GM23338 (cell line): ENCODE measurements at regions not wholly inside any gene's neighbourhood (a gene's known extent, or its start where the extent isn't known, plus 50 kb on each side); places are given as distances from the start of the nearest gene placed in this dataset.
A peak's percentile ranks its signal among the peaks of the same experiment; 100 is the strongest.
"Not testable (repeated sequence)": the region's sequence is repeated elsewhere in the genome, so short reads cannot be mapped to it uniquely, and the experiment has no call there.

ENCODE experiments used
- ATAC-seq: fragments of 200-7000 bp; cut with Tn5 transposase; 3 replicates; pipeline ENCODE4 v1.9.1; 2020
- DNase-seq: peaks from one replicate; pipeline ENCODE4 v3.0.0-alpha.2; 2015; ENCODE audit warnings: low spot score
- H2AFZ ChIP-seq: fragments of 200-600 bp; sonication (generic); 2 replicates; pipeline ENCODE4 v1.8.0; 2016; ENCODE audit warnings: antibody characterized with exemption, mild to moderate bottlenecking, moderate library complexity
- H3F3A ChIP-seq: fragments of 200-600 bp; sonication (generic); replicated peaks from 2 replicates; pipeline ENCODE4 v1.8.0; 2017; ENCODE audit warnings: antibody characterized with exemption, mixed run types, low read depth
- H3K27ac ChIP-seq: fragments of 200-600 bp; sonication (generic); 2 replicates; pipeline ENCODE4 v1.6.1; 2016; ENCODE audit warnings: low read depth
- H3K27me3 ChIP-seq: fragments of 200-600 bp; sonication (generic); 2 replicates; pipeline ENCODE4 v1.8.0; 2016; ENCODE audit warnings: mild to moderate bottlenecking, mixed run types, moderate library complexity; ENCODE audit not compliant: insufficient read depth
- H3K36me3 ChIP-seq: fragments of 200-600 bp; sonication (generic); 2 replicates; pipeline ENCODE4 v1.8.0; 2016; ENCODE audit warnings: mild to moderate bottlenecking; ENCODE audit not compliant: insufficient read depth
- H3K4me1 ChIP-seq: fragments of 200-600 bp; sonication (generic); 2 replicates; pipeline ENCODE4 v1.8.0; 2016; ENCODE audit warnings: mild to moderate bottlenecking, moderate library complexity; ENCODE audit not compliant: insufficient read depth
- H3K4me2 ChIP-seq: fragments of 200-600 bp; sonication (generic); 2 replicates; pipeline ENCODE4 v1.7.1; 2017; ENCODE audit warnings: mixed run types
- H3K4me3 ChIP-seq: fragments of 200-600 bp; sonication (generic); 2 replicates; pipeline ENCODE4 v1.6.1; 2016; ENCODE audit warnings: mixed run types
- H3K79me2 ChIP-seq: fragments of 200-600 bp; sonication (generic); replicated peaks from 2 replicates; pipeline ENCODE4 v1.8.0; 2017; ENCODE audit warnings: mild to moderate bottlenecking; ENCODE audit not compliant: insufficient read depth
- H3K9me2 ChIP-seq: fragments of 200-600 bp; sonication (generic); 2 replicates; pipeline ENCODE4 v1.8.0; 2017; ENCODE audit not compliant: insufficient read depth
- H4K20me1 ChIP-seq: fragments of 200-600 bp; sonication (generic); replicated peaks from 2 replicates; pipeline ENCODE4 v1.8.0; 2017; ENCODE audit warnings: mild to moderate bottlenecking; ENCODE audit not compliant: insufficient read depth
- H3K27ac Mint-ChIP-seq: 2 replicates; pipeline ENCODE4 v1.8.0; 2020; ENCODE audit warnings: inconsistent platforms, mild to moderate bottlenecking, moderate library complexity, mixed read lengths
- H3K27me3 Mint-ChIP-seq: 3 replicates; pipeline ENCODE4 v1.8.0; 2022; ENCODE audit warnings: low read depth, mild to moderate bottlenecking, moderate library complexity, mixed read lengths, inconsistent platforms; ENCODE audit not compliant: insufficient read depth, poor library complexity
- H3K36me3 Mint-ChIP-seq: 3 replicates; pipeline ENCODE4 v1.8.0; 2021; ENCODE audit warnings: low read depth, mild to moderate bottlenecking, inconsistent platforms, moderate library complexity, mixed read lengths
- H3K4me1 Mint-ChIP-seq: 3 replicates; pipeline ENCODE4 v1.8.0; 2020; ENCODE audit warnings: mild to moderate bottlenecking, inconsistent platforms, mixed read lengths
- H3K4me3 Mint-ChIP-seq: 3 replicates; pipeline ENCODE4 v1.8.0; 2021; ENCODE audit warnings: moderate library complexity, mild to moderate bottlenecking, inconsistent platforms, mixed read lengths
- H3K9me3 Mint-ChIP-seq: 3 replicates; pipeline ENCODE4 v1.8.0; 2020; ENCODE audit warnings: moderate library complexity, mild to moderate bottlenecking, inconsistent platforms, mixed read lengths
- CREB1 ChIP-seq: fragments of 250-450 bp; sonication (Bioruptor Pico); IDR thresholded peaks from 2 replicates; pipeline ENCODE4 v1.5.0; 2020; ENCODE audit warnings: low read depth, mild to moderate bottlenecking, moderate library complexity
- EZH2phosphoT487 ChIP-seq: fragments of 200-600 bp; sonication (generic); IDR thresholded peaks from one replicate; pipeline ENCODE4 v1.8.1; 2018; ENCODE audit warnings: antibody characterized with exemption; ENCODE audit not compliant: unreplicated experiment
- REST ChIP-seq: IDR thresholded peaks from one replicate; pipeline ENCODE4 v1.6.1; 2018; ENCODE audit warnings: antibody characterized with exemption; ENCODE audit not compliant: unreplicated experiment
- ZNF331 ChIP-seq: fragments of 250-450 bp; sonication (Bioruptor Pico); IDR thresholded peaks from 2 replicates; pipeline ENCODE4 v1.5.0; 2020; ENCODE audit warnings: low read depth, mild to moderate bottlenecking, moderate library complexity
- ZNF462 ChIP-seq: fragments of 250-450 bp; sonication (Bioruptor Pico); IDR thresholded peaks from 2 replicates; pipeline ENCODE4 v1.5.0; 2020; ENCODE audit warnings: mild to moderate bottlenecking, moderate library complexity
- TF ChIP-seq, protein P1 (sequence below), 2 experiments: fragments of 200-600 bp in 1 of 2; sonication (generic) in 1 of 2; conservative IDR thresholded peaks; 2 replicates each; pipeline versions ENCODE4 v1.5.1 to v1.6.1; 2016 to 2017; ENCODE audit warnings: antibody characterized with exemption in 2 of 2, low read depth in 2 of 2, mild to moderate bottlenecking in 2 of 2, moderate library complexity in 1 of 2

DNA sequence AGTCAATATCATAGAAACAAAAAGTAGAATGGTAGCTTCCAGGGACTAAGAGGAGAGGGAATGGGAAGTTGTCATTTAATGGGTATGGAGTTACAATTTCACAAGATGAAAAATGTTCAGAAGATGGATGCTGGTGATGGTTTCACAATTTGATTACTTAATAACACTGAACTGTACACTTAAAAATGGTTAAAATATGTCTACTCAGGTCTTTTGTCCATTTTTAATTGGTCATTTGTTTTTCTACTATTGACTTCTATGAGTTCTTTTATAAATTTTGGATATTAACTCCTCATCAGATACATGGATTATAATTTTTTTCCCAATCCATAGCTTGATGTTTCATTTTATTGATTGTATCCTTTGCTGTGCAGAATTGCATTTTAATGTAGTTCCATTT lies 275.5 kb downstream of the AKAIN1 start:
- H3K4me3 Mint-ChIP-seq: no peak overlapping the region
- no peaks in the 10 kb centered on the region for H3F3A ChIP-seq
- no peaks in the 10 kb centered on the region for H3K4me1 Mint-ChIP-seq
- H3K9me3 Mint-ChIP-seq: peaks cover 3% of the 10 kb centered on the region; the same call in 1 of the 3 replicates
- no peaks in the 10 kb centered on the region for H4K20me1 ChIP-seq
- no peak overlapping the region for H3K4me3 ChIP-seq
- no peaks in the 10 kb centered on the region for H3K27me3 Mint-ChIP-seq
- no peaks in the 10 kb centered on the region for H3K79me2 ChIP-seq
- H3K36me3 ChIP-seq: no peaks in the 10 kb centered on the region
- H2AFZ ChIP-seq: no peak overlapping the region
- no peak overlapping the region for H3K4me2 ChIP-seq
- ATAC-seq (no peak), DNase-seq (no peak)
- H3K27ac Mint-ChIP-seq: no peak overlapping the region
- TF ChIP-seq EZH2phosphoT487: no peak
- TF ChIP-seq, protein P1, sequence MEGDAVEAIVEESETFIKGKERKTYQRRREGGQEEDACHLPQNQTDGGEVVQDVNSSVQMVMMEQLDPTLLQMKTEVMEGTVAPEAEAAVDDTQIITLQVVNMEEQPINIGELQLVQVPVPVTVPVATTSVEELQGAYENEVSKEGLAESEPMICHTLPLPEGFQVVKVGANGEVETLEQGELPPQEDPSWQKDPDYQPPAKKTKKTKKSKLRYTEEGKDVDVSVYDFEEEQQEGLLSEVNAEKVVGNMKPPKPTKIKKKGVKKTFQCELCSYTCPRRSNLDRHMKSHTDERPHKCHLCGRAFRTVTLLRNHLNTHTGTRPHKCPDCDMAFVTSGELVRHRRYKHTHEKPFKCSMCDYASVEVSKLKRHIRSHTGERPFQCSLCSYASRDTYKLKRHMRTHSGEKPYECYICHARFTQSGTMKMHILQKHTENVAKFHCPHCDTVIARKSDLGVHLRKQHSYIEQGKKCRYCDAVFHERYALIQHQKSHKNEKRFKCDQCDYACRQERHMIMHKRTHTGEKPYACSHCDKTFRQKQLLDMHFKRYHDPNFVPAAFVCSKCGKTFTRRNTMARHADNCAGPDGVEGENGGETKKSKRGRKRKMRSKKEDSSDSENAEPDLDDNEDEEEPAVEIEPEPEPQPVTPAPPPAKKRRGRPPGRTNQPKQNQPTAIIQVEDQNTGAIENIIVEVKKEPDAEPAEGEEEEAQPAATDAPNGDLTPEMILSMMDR (conservative IDR thresholded peaks at IDR 0.05; ENCODE audit: low read depth in 2 of 2): no peak
- TF ChIP-seq ZNF462: no peak
- TF ChIP-seq ZNF331 (CRISPR knock-in tag): no peak
- TF ChIP-seq REST: no peak
- TF ChIP-seq CREB1: no peak
- H3K4me1 ChIP-seq: no peaks in the 10 kb centered on the region
- no peaks in the 10 kb centered on the region for H3K27me3 ChIP-seq
- H3K9me2 ChIP-seq: peaks cover 3% of the 10 kb centered on the region; the same call in 1 of the 2 replicates
- no peaks in the 10 kb centered on the region for H3K36me3 Mint-ChIP-seq
- H3K27ac ChIP-seq: no peak overlapping the region

- H3K36me3 Mint-ChIP-seq, ATAC-seq, H3K79me2 ChIP-seq, H3K4me3 Mint-ChIP-seq, H3F3A ChIP-seq, H2AFZ ChIP-seq, H3K4me1 ChIP-seq, H3K4me3 ChIP-seq, H3K27ac Mint-ChIP-seq, H3K4me1 Mint-ChIP-seq, H4K20me1 ChIP-seq, H3K27me3 ChIP-seq, H3K27ac ChIP-seq, H3K9me3 Mint-ChIP-seq, H3K36me3 ChIP-seq, H3K4me2 ChIP-seq, H3K9me2 ChIP-seq, H3K27me3 Mint-ChIP-seq: not testable (repeated sequence)
- peak; percentile 24 for DNase-seq
Measured at GRCh38 chr18:4917509-4917908, 279.5 kb downstream of the AKAIN1 start.
